CD14-positive monocyte (primary cell): ENCODE measurements at regions not wholly inside any gene's neighbourhood (a gene's known extent, or its start where the extent isn't known, plus 50 kb on each side); places are given as distances from the start of the nearest gene placed in this dataset.

Experiments used
- DNase-seq, 3 donors: peaks; one replicate each; pipeline ENCODE4 v3.0.0-alpha.2; 2011 to 2022
- H2AFZ ChIP-seq: 2 replicates; pipeline ENCODE4 v1.6.0; 2012; ENCODE audit warnings: mild to moderate bottlenecking, low read depth, low read length, inconsistent platforms; ENCODE audit not compliant: insufficient read depth, poor library complexity, severe bottlenecking
- H3K27ac ChIP-seq, 2 donors: 1 replicate in 1 of 2; 2 replicates in 1 of 2; pipeline ENCODE4 v1.5.1; 2012 to 2013; ENCODE audit warnings: low read length in 2 of 2, control low read depth in 1 of 2, inconsistent platforms in 1 of 2, low read depth in 1 of 2, mild to moderate bottlenecking in 1 of 2
- H3K27me3 ChIP-seq, 2 donors: one replicate each; pipeline versions ENCODE4 v1.6.0 to v1.6.1; 2011 to 2013; ENCODE audit warnings: low read length in 2 of 2; ENCODE audit not compliant: control insufficient read depth in 2 of 2, insufficient read depth in 2 of 2
- H3K36me3 ChIP-seq, 2 donors: replicated peaks in 1 of 2; 1 replicate in 1 of 2; 2 replicates in 1 of 2; pipeline versions ENCODE4 v1.5.1 to v1.6.1; 2012 to 2013; ENCODE audit warnings: low read length in 2 of 2, control low read depth in 1 of 2, inconsistent platforms in 1 of 2, mild to moderate bottlenecking in 1 of 2; ENCODE audit not compliant: insufficient read depth in 2 of 2, control insufficient read depth in 1 of 2
- H3K4me1 ChIP-seq, 2 donors: 1 replicate in 1 of 2; 2 replicates in 1 of 2; pipeline versions ENCODE4 v1.5.1 to v1.6.1; 2012 to 2013; ENCODE audit warnings: low read length in 2 of 2, control low read depth in 1 of 2, inconsistent platforms in 1 of 2, mild to moderate bottlenecking in 1 of 2, moderate library complexity in 1 of 2; ENCODE audit not compliant: insufficient read depth in 2 of 2, control insufficient read depth in 1 of 2
- H3K4me2 ChIP-seq: replicated peaks from 2 replicates; pipeline ENCODE3; 2012; ENCODE audit warnings: low read length, moderate library complexity, mild to moderate bottlenecking; ENCODE audit not compliant: poor library complexity, severe bottlenecking; ENCODE audit errors: extremely low read depth
- H3K4me3 ChIP-seq, 3 experiments: fragments of 200-600 bp in 1 of 3; sonication (generic) in 1 of 3; replicated peaks in 1 of 3; 1 replicate in 2 of 3; 2 replicates in 1 of 3; pipeline ENCODE4 v1.5.1; 2011 to 2013; ENCODE audit warnings: low read length in 3 of 3, mild to moderate bottlenecking in 3 of 3, control low read depth in 2 of 3, low read depth in 2 of 3, inconsistent platforms in 1 of 3, moderate library complexity in 1 of 3
- H3K79me2 ChIP-seq: 2 replicates; pipeline ENCODE4 v1.6.0; 2012; ENCODE audit warnings: mild to moderate bottlenecking, control low read depth, inconsistent platforms, low read length, moderate library complexity; ENCODE audit not compliant: insufficient read depth
- H3K9ac ChIP-seq: 2 replicates; pipeline ENCODE4 v1.6.0; 2017; ENCODE audit warnings: low read length, mild to moderate bottlenecking; ENCODE audit not compliant: insufficient read depth, poor library complexity, severe bottlenecking
- H3K9me3 ChIP-seq, 2 donors: replicated peaks in 1 of 2; 1 replicate in 1 of 2; 2 replicates in 1 of 2; pipeline versions ENCODE4 v1.5.1 to v1.6.1; 2012 to 2013; ENCODE audit warnings: low read length in 2 of 2, control low read depth in 1 of 2; ENCODE audit not compliant: control insufficient read depth in 1 of 2, insufficient read depth in 1 of 2
- H4K20me1 ChIP-seq: 2 replicates; pipeline ENCODE4 v1.6.0; 2012; ENCODE audit warnings: mild to moderate bottlenecking, low read length, control low read depth, moderate library complexity; ENCODE audit not compliant: insufficient read depth
- H3K27ac Mint-ChIP-seq, 7 donors: one replicate each; pipeline ENCODE4 v1.8.0; 2020; ENCODE audit warnings: mild to moderate bottlenecking in 7 of 7, mixed read lengths in 7 of 7, moderate library complexity in 6 of 7, inconsistent platforms in 2 of 7
- H3K27me3 Mint-ChIP-seq, 3 donors: one replicate each; pipeline ENCODE4 v1.8.0; 2021 to 2022; ENCODE audit warnings: low read depth in 3 of 3, mild to moderate bottlenecking in 3 of 3, mixed read lengths in 3 of 3, moderate library complexity in 3 of 3, inconsistent platforms in 1 of 3
- H3K36me3 Mint-ChIP-seq, 2 donors: one replicate each; pipeline ENCODE4 v1.8.0; 2020; ENCODE audit warnings: mixed read lengths in 2 of 2, inconsistent platforms in 1 of 2, mild to moderate bottlenecking in 1 of 2
- H3K4me1 Mint-ChIP-seq: one replicate; pipeline ENCODE4 v1.8.0; 2020; ENCODE audit warnings: mild to moderate bottlenecking, mixed read lengths
- H3K4me3 Mint-ChIP-seq, 2 donors: one replicate each; pipeline ENCODE4 v1.8.0; 2020; ENCODE audit warnings: mild to moderate bottlenecking in 2 of 2, mixed read lengths in 2 of 2, moderate library complexity in 1 of 2
- H3K9me3 Mint-ChIP-seq, 7 donors: one replicate each; pipeline ENCODE4 v1.8.0; 2020 to 2022; ENCODE audit warnings: mixed read lengths in 7 of 7, mild to moderate bottlenecking in 6 of 7, moderate library complexity in 6 of 7, inconsistent platforms in 2 of 7
- WGBS: methylation state at CpG from one replicate; pipeline ENCODE4 v1.1.5; 2013; ENCODE audit warnings: missing lambda C conversion rate; ENCODE audit not compliant: insufficient coverage; 5-methylcytosine and 5-hydroxymethylcytosine counted together
- intact Hi-C, 2 donors: fragments of 100-400 bp; cut with micrococcal nuclease; formaldehyde crosslinking; loops; one replicate each; pipeline versions ENCODE4 v1.15.0 to v1.15.1; 2023
- TF ChIP-seq, protein P1 (sequence below): fragments of 200-600 bp; IDR thresholded peaks from one replicate; pipeline ENCODE4 v1.8.0; 2022; ENCODE audit warnings: antibody characterized with exemption, mild to moderate bottlenecking

DNA sequence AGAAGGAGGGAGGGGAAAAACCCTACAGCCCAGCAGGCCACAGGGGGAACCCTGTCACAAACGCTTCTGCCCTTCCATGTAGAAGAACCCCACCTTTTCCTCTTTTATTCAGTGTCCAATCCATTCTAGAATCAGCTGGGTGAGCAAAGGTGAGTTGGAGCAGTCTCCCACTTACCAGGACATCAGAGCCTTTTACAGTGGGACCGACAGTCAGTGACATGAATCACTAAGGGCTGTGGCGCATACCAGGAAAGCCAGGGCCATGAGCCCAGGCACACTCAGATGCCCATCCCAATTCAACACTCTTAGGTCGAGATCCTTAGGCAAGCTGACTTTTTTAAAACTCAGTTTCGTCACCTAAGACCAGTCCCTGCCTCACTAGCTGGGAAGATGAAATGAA lies 146.1 kb downstream of the AQP9 start:
- Histone ChIP-seq H3K4me1 (peaks cover 6 to 7% of the 10 kb centered on the region in 2 donors), H3K27ac (no peak overlapping the region), H3K79me2 (no peaks in the 10 kb centered on the region), H4K20me1 (no peaks in the 10 kb centered on the region), H3K4me2 (no peak overlapping the region), H3K36me3 (no peaks in the 10 kb centered on the region), H2AFZ (no peak overlapping the region), H3K9me3 (no peaks in the 10 kb centered on the region), H3K4me3 (no peak overlapping the region), H3K27me3 (no peaks in the 10 kb centered on the region), H3K9ac (no peak overlapping the region)
- H3K36me3 Mint-ChIP-seq: no peaks in the 10 kb centered on the region
- no peak overlapping the region for H3K4me3 Mint-ChIP-seq
- peaks cover 7% of the 10 kb centered on the region for H3K4me1 Mint-ChIP-seq
- H3K9me3 Mint-ChIP-seq: no peaks in the 10 kb centered on the region
- H3K27me3 Mint-ChIP-seq: peaks cover 0 to 4% (median 0%) of the 10 kb centered on the region in 3 donors
- WGBS: 100% methylated on average over 3 of the region's 5 CpGs
- intact Hi-C loops: no loop called here
- TF ChIP-seq, protein P1, sequence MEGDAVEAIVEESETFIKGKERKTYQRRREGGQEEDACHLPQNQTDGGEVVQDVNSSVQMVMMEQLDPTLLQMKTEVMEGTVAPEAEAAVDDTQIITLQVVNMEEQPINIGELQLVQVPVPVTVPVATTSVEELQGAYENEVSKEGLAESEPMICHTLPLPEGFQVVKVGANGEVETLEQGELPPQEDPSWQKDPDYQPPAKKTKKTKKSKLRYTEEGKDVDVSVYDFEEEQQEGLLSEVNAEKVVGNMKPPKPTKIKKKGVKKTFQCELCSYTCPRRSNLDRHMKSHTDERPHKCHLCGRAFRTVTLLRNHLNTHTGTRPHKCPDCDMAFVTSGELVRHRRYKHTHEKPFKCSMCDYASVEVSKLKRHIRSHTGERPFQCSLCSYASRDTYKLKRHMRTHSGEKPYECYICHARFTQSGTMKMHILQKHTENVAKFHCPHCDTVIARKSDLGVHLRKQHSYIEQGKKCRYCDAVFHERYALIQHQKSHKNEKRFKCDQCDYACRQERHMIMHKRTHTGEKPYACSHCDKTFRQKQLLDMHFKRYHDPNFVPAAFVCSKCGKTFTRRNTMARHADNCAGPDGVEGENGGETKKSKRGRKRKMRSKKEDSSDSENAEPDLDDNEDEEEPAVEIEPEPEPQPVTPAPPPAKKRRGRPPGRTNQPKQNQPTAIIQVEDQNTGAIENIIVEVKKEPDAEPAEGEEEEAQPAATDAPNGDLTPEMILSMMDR: no peak
- no peak overlapping the region for H3K27ac Mint-ChIP-seq
- DNase-seq: no peak

DNA sequence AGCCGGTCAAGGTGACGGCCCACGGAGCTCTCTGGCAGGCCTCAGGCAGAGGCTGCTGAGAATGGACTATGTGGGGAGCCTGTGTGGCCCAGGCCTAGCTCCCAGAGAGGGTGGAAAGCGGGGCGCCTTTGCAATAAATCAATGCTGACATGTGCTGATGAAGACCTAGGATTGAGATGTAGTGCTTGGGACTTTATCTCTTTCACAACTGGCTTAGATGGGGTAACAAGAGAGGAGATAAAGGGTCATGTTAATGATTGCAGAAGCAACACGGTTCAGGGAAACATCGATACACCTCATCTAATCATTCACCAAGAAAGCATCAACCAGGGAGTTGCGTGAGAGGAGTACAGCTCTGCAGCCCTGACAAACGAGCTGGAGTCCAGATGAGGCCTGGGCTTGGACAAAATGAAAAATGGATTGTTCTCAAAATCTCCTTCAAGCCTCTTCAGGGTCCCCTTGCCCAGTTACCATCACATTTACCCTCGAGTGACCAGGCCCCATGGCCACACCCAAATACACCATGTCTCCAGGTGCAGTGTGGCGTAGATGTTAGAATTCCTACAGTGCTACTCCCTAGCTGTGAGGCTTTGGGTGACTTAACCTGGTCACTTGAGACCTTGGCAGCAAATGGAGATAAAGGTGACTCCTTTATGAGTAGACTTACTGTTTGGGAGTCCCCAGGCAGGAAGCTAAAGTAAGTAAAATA lies 146.4 kb upstream of the LIPC start:
- TF ChIP-seq, protein P1: no peak
- no peaks in the 10 kb centered on the region for H3K9me3 ChIP-seq
- Mint-ChIP-seq H3K9me3 (no peaks in the 10 kb centered on the region), H3K36me3 (no peaks in the 10 kb centered on the region), H3K4me1 (peaks cover 7% of the 10 kb centered on the region), H3K4me3 (no peak overlapping the region), H3K27me3 (peaks cover 0 to 4% (median 0%) of the 10 kb centered on the region in 3 donors), H3K27ac (peak overlapping the region in 1 of 7 donors; percentile 58)
- H3K4me1 ChIP-seq: peaks cover 6 to 7% of the 10 kb centered on the region in 2 donors
- no peak overlapping the region for H3K4me3 ChIP-seq
- no peak overlapping the region for H2AFZ ChIP-seq
- no peaks in the 10 kb centered on the region for H3K36me3 ChIP-seq
- intact Hi-C loops: no loop called here
- H3K79me2 ChIP-seq: no peaks in the 10 kb centered on the region
- no peak overlapping the region for H3K27ac ChIP-seq
- no peaks in the 10 kb centered on the region for H4K20me1 ChIP-seq
- 90% methylated on average over 6 of the region's 11 CpGs for WGBS
- H3K27me3 ChIP-seq: no peaks in the 10 kb centered on the region
- no peak overlapping the region for H3K9ac ChIP-seq
- no peak overlapping the region for H3K4me2 ChIP-seq
- DNase-seq: no peak
